ENCODE measurements at regions not wholly inside any gene's neighbourhood (a gene's known extent, or its start where the extent isn't known, plus 50 kb on each side); places are given as distances from the start of the nearest gene placed in this dataset.

DNA sequence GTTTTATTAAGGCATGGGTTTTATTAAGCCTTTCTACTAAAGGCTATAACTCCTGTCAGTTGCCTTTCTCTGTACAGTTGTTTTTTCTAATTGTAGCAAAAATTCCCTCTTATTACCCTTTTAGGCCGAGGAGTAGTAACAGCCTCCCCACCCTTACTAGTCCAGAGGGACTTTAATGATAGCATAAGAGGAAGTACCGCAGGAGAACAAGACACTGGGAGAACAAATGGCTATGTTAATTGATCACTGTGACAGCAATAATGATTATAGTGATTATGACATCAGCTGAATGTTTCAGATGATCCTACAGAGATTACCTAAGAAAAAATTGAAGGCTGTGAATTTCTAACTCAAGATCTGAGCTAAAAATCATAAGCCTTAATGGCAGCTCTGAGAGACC lies 383.0 kb upstream of the PTBP2 start:
- no peak for DNase-seq (ENCODE audit: extremely low read depth in 1 of 2, low read depth in 1 of 2)

DNA sequence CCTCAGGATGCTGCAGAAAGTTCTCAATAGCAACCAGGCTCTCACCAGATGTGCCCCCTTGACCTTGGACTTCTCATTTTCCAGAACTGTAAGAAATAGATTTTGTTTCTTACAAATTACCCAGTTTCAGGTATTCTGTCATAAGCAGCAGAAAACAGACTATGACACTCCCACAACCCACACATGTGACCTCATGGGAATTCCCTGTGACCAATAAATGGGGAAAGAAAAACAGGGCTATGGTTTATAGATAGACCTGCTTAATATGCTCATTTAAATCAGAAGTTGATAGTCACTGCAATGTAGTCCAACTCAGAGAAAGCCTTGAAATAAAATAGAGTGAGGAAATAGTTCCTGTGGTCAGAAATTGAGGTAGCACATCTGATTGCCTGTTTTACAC lies 380.9 kb upstream of the PTBP2 start:
- no peak for DNase-seq (ENCODE audit: extremely low read depth in 1 of 2, low read depth in 1 of 2)

DNA sequence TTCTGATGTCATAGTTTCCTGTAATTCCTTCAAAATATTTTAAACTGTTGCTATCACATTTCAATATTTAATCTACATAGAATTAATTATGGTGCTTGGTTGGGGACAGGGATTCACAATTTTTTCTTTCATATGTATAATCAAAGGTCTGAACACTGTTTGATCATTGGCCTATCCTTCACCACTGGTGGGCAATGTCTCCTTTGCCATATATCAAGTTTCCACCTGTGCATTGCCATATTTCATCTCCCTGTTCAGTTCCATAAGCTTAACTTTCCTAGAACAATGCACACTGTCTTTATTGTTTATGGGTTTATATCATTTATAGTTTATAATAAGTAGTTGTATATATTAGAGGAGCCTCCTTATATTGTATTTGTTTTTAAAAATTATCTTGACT lies 374.9 kb upstream of the PTBP2 start:
- DNase-seq (ENCODE audit: extremely low read depth in 1 of 2, low read depth in 1 of 2) = no peak

DNA sequence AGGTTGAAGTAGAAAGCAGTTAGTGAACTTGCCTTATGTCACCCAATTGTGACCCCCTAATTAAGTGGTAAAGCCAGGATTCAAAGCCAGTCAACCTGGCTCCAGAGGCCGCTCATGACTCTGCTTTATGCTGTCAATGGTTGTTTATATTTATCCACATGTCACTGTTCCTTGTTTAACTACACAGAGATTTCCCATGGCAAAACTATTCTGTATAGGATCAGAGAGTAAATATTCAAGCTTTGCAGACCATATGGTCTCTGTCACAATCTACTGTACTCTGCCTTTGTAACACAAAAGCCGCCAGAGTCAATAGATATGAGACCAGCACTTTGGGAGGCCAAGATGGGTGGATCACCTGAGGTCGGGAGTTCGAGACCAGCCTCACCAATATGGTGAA lies 371.7 kb upstream of the PTBP2 start:
- no peak for DNase-seq (ENCODE audit: extremely low read depth in 1 of 2, low read depth in 1 of 2)

DNA sequence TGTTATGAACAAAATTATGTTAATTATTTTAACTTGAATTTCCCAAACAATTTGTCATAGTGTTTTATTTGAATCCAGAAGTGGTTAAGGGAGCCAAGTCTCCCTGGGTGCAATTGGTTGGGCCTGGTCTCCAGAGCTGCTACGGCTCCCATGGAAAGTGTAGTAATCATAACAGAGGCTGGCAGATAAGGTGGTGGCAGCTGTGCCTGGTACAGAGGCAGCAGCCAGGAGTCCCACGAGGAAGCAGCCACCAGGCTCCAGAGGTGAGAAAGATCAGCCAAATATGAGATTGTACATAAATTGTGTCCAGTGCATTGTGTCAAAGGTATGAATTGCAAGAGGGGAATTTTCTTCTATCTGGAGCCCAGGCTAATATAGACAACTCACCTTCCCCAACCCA lies 368.9 kb upstream of the PTBP2 start:
- DNase-seq (ENCODE audit: extremely low read depth in 1 of 2, low read depth in 1 of 2) = no peak

DNA sequence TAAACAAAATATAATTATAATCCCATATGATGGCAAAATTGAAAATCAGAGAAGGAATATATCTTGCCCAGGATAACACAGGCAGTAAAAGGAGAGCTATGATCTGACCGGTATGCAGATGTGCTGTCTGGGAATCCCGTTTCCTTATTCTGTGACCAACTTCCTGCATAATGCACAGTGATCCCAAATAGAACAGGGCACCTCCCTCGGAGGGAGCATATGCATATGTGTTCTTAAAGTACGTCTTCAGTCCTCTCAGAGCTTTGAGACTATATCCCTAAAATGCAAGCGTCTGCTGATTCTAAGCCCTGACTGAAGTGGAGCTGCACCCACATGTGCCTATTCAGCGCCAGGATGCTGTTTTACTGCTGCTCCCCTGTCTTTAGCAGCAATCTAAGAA lies 366.1 kb upstream of the PTBP2 start:
- no peak for DNase-seq (ENCODE audit: extremely low read depth in 1 of 2, low read depth in 1 of 2)

DNA sequence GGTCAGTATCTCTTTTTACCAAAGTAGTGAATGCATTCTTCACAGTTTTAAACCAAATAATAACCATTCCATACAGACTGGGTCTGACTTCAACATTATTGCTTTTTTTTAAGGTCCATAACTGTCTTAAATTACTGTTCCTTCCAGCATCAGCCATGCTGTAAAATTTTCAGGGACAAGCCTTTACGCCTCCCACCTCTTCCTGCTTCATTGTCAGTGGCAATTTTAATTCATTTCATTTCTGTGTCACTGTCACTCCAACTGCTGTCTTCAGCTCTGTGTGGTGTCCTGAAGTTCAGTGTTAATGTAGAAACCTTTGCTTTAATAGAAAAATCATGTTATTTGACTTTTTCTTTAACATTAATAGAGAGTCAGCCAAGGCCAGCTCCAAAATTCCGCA lies 365.6 kb upstream of the PTBP2 start:
- no peak for DNase-seq (ENCODE audit: extremely low read depth in 1 of 2, low read depth in 1 of 2)

DNA sequence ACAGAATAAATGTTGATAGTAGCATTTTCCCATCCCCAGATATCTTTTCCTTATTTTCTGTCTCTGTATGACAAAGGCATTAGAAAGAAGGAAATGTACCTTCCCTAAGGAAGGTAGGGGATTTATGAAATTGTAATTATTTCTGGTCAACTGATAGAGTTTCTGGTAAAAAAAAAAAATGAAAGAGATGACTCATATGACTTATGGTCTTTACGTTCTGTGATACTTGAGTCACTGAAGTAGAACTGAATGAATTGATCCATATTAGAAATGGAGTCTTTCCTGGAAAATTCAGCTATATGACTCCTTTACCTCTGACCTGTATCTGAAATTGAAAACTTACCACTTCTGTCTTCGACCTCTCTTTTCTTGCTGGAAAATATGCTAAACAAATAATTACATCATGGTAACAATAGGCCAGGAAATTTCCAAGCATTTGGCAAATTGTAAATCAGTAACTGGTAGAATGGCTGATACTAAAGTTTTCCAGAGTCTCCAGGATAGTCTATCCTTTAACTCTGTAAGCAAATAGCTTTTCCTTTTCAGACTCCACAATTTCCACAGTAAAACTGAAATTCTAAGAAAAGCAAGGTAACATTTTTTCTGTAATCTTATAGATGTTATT lies 364.3 kb upstream of the PTBP2 start:
- DNase-seq (ENCODE audit: extremely low read depth in 1 of 2, low read depth in 1 of 2) = no peak

DNA sequence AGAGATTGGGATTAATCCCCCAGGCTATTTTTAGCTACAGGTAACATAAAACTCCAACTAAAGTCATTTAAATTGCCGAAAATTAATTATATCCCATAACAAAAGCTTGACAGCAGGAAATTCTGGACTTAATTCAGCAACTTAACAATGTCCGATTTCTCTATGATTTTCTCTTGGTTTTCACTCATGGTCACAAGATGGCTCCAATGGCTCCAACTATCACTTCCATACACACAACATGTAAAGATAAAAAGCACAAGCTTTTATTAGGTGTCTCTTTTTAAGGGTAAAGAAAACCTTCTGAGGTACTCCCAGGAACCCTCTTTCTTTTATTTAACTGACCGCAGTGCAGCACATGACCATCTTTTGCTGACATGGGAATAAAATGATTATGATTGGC lies 363.5 kb upstream of the PTBP2 start:
- DNase-seq (ENCODE audit: extremely low read depth in 1 of 2, low read depth in 1 of 2) = no peak

DNA sequence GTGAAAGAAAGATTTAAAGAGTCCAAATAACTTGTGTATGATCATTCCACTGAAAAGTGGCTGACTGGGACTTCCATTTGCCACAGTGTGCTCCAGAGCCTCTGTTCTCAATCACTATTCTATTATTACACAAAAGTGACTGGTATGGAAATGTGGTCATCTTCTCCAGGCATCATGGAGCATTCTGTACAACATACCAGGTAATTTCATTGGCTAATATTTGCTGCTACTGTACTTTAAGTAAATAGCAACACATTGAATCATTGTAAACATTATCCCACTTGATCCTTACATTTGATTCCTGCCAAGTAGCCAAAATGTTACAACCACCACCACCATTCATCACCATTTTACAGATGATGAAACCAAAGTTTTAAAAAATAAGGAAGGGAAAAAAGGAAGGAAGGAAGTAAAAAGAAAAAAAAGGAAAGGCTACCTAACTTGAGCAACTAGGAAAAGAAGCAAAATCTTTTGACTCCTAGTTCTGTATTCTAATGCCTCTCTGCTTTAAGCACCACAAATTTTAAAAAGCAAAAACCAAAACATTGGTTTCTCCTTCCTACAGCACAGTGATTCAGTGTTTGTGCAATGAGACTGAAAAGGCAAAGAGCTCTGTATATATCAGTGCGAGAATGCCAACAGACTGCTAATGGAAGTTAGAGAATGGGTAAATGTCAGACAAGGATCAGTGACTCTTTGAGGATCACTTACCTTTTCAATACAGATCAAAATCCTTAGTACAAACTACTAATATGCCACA lies 361.4 kb upstream of the PTBP2 start:
- no peak for DNase-seq (ENCODE audit: extremely low read depth in 1 of 2, low read depth in 1 of 2)

DNA sequence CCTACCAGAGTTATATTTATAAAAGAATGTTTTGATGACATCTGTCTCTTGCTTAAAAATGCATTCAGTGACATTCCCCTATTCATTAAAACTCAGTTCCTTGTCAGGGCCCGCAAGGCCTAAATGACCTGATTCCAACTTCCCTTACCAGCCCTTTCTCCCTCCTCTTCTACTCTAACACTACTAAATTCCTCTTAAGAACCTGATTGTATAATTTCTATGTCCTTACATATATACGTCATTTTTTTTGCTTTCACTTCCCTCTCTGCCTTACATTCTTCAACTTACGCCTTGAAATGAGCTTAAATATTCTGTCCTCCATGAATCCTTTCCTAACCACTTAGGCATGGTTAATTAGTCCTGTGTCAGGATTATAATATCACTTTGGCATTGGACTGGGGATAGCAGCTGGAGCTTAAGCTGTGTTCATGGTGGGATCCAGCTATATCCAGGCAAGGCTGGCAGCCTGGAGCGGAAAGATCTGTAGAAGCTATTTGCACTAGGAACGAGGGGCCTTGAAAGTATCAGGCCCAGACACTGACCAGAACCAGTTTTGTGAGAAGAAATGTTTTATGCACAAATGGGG lies 360.2 kb upstream of the PTBP2 start:
- no peak for DNase-seq (ENCODE audit: extremely low read depth in 1 of 2, low read depth in 1 of 2)

DNA sequence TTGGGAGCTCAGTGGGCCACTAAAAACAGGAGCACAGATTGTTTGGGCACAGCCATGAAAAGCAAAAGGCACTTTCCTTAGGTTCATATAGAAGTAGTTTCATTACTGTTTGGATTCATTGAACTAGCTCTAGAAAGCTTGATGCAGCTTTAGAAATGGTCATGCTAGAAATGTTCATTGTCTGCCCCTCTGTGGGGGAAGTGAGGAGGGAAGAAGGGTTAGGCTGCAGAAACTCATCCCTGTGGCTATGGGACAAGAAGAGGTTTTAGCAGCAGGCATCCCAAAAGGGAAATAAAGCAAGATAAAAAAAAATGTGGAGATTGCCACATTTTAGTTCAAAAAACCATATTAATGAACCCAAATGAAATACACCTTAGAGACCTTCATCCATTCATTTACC lies 359.6 kb upstream of the PTBP2 start:
- no peak for DNase-seq (ENCODE audit: extremely low read depth in 1 of 2, low read depth in 1 of 2)

DNA sequence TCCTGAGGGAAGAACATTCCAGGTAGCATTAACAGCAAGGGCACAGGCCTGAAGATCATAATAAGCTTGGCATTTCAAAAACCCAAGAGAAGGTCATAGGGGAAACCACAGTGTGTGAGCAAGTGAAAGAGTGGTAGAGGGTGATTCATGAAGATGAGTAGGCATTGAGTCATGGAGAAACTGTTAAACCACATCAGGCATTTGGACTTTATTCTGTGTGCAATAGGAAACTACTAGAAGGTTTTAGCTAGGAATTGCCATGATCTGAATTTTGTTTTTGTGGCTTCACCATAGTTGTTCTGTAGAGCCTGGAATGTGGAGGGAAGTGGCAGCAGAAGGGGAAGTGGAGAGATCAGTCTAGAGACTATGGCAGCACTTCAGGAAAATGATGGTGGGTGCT lies 359.0 kb upstream of the PTBP2 start:
- peak in 1 of 2 donors; percentile 0 for DNase-seq (ENCODE audit: extremely low read depth in 1 of 2, low read depth in 1 of 2)

DNA sequence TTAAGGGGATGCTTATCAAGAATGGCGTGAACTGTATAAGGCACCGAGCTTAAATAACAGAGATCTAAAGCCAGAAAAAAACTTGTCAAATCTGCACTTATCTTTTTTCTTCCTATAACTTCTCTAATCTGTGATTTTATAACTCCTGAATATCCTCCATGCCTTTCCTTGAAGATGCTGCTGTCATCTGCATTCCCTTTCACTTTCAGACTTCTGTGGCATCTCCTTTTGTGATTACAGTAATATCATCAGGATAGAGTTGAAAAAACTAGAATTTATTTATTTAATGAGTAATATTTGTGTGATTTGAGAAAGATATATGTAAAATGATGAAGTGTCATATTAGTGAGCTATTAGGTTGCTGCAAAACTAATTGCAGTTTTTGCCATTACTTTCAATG lies 357.8 kb upstream of the PTBP2 start:
- DNase-seq (ENCODE audit: extremely low read depth in 1 of 2, low read depth in 1 of 2) = no peak

DNA sequence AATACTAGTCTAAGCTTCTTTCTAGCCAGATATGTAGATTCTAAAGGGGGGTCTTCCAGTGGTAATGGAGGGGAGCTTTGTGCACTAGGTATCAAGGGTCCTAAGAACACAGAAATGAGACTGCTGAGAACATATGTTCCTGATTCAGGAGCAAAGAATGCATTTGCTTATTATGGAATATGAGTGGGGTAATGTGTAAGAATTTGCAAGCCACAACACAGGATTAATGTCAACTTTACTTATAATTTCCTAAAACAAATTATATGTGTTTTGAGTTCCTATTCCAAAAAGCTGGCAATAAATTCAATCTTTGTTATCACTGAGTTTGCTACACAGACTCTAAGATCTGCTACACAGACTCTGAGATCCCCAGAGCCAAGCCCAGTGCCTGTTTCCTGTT lies 357.0 kb upstream of the PTBP2 start:
- DNase-seq (ENCODE audit: extremely low read depth in 1 of 2, low read depth in 1 of 2) = no peak

DNA sequence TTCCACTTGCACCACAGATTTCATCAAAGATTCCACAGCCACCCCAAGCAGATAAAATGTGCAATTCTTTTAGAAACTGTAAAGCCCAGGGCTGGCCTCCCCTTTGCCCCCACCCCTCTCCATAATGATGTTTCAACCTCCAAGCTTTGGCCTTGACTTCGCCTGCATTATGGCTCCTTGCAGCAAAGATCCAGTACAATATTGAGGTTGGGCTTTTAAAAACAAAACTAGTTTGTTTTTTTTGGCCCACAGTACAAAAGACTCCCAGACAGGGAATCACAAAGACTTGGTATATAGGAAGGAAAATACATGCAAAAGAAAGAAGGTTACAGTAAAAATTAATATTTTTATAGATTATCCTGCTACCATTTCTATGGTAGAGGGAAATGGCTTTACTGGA lies 356.5 kb upstream of the PTBP2 start:
- DNase-seq (ENCODE audit: extremely low read depth in 1 of 2, low read depth in 1 of 2) = no peak

DNA sequence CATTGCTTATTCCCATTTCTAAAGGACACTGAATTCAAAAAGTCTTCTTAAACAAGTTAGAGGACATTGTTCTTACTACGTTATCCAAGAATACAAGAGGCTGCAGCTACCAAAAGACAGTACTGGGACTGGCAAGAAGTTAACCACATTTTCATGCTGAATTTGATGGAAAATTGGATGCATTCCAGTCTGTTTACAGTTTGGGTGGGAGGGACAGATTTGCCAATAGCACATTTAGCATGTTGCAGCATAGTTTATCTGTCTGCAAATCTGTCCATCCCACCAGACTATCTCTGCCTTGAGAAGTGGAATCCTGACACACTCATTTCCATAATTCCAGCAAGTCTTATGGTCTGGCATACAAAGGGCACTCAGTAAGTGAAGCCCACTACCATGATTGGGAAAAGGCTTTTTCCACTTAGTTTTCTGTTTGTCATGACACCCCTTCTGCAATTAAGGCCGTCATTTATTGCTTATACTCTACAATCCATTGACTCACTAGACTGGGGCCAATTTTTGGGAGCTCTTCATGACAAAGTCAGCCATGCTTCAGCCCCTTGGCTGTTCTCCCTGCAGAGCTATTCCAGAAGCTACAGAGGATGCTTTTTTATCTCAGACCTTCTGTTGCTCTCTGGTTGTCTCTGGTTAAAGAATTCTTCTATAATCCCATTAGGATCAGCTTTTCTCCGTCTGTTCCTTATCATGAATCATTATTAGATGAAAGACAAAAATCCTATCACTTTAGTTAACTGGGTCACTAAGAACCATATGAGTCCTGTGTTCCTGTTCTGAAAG lies 355.8 kb upstream of the PTBP2 start:
- DNase-seq (ENCODE audit: extremely low read depth in 1 of 2, low read depth in 1 of 2) = no peak

DNA sequence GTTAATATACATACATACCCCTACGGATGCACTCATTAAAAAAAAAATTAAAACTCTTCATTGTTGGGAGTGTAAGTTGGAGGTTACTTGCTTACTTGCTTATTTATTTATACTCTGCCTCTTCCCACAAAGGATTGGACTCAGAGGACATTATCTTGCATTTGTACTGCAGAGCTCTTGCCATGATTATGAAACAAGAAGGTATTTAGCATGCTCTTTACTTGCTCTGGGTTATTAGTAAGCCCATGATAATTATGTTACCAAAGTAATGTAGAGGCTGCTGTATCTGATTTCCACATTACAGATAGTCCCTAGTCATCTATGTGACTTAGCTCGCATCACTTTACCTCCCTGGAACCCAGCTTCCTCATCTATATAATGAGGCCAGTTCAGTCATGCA lies 355.1 kb upstream of the PTBP2 start:
- DNase-seq (ENCODE audit: extremely low read depth in 1 of 2, low read depth in 1 of 2) = no peak

DNA sequence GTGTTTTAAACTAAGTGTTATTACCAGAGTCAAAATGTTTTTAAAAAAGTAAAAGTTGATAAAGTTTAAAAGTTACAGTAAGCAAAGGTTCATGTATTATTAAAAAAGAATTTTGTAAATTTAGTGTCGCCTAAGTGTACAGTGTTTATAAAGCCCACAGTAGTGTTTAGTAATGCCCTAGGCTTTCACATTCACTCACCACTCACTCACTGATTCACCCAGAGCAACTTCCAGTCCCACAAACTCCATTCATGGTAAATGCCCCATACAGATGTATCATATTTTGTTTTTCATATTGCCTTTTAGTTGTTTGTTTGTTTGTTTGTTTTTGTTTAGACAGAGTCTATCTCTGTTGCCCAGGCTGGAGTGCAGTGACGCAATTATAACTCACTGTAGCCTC lies 353.8 kb upstream of the PTBP2 start:
- DNase-seq (ENCODE audit: extremely low read depth in 1 of 2, low read depth in 1 of 2) = no peak

DNA sequence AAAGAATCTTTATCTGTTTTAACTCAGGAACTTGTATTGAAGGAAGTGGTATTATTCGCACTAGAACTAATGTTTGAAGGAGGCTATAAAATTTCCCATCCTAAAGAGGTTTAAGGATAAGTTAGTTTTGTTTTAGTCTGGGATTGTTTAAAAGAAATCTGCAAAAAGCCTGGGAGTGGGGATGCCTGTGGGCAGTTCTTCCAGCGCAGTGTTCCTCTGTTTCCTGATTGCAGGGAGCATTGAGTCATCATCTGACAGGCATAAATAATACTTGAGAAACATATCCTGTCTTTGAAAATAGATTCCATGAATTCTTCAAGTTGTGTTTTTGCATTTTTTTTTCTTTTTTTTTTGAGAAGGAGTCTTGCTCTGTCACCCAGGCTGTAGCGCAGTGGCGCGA lies 350.8 kb upstream of the PTBP2 start:
- no peak for DNase-seq (ENCODE audit: extremely low read depth in 1 of 2, low read depth in 1 of 2)

DNA sequence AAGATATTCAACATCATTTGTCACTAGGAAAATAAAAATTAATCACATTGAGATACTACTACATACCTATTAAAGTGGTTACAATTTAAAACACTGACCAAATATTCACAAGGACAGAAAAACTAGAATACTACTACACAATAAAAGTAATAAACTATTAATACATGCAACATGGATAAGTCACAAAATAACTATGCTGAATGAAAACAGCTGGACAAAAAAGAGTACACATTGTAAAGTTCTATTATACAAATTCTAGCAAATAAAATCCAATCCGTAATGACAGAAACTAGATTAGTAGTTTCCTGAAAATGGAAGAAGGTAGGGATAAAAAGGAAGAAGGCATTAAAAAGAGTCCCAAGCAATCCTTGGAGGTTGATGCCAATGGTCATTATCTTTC lies 348.7 kb upstream of the PTBP2 start:
- no peak for DNase-seq (ENCODE audit: extremely low read depth in 1 of 2, low read depth in 1 of 2)
